Tibial nerve (tissue), 4 donors: ENCODE measurements at regions not wholly inside any gene's neighbourhood (a gene's known extent, or its start where the extent isn't known, plus 50 kb on each side); places are given as distances from the start of the nearest gene placed in this dataset.

ENCODE experiments used
- DNase-seq, 2 donors: peaks; one replicate each; pipeline ENCODE4 v3.0.0-alpha.2; 2019; ENCODE audit warnings: low spot score in 2 of 2
- H3K27ac ChIP-seq, 4 donors: fragments of 200-600 bp; sonication (generic) in 3 of 4; one replicate each; pipeline ENCODE4 v1.5.1; 2017 to 2019; ENCODE audit warnings: mild to moderate bottlenecking in 1 of 4
- H3K27me3 ChIP-seq, 2 donors: fragments of 200-600 bp; sonication (generic) in 1 of 2; one replicate each; pipeline versions ENCODE4 v1.5.1 to v1.6.0; 2017 to 2019
- H3K36me3 ChIP-seq, 3 donors: fragments of 200-600 bp; sonication (generic); one replicate each; pipeline ENCODE4 v1.5.1; 2018 to 2019
- H3K4me1 ChIP-seq, 4 donors: fragments of 200-600 bp; sonication (generic) in 3 of 4; one replicate each; pipeline ENCODE4 v1.5.1; 2017 to 2019
- H3K4me3 ChIP-seq, 4 donors: fragments of 200-600 bp; sonication (generic) in 3 of 4; one replicate each; pipeline ENCODE4 v1.5.1; 2017 to 2019; ENCODE audit warnings: mild to moderate bottlenecking in 1 of 4, moderate library complexity in 1 of 4
- H3K9me3 ChIP-seq, 4 donors: fragments of 200-600 bp; sonication (generic) in 3 of 4; one replicate each; pipeline ENCODE4 v1.5.1; 2017 to 2019
- CTCF ChIP-seq, 5 experiments: fragments of 200-600 bp in 3 of 5; fragments of 450-650 bp in 2 of 5; sonication (generic) in 3 of 5; IDR thresholded peaks; one replicate each; pipeline ENCODE4 v1.5.1; 2016 to 2019; ENCODE audit warnings: antibody characterized with exemption in 5 of 5, mild to moderate bottlenecking in 3 of 5, moderate library complexity in 2 of 5
- EP300 ChIP-seq, 2 donors: sonication (generic); formaldehyde crosslinking; IDR thresholded peaks; one replicate each; pipeline ENCODE4 v1.6.1; 2017; ENCODE audit warnings: antibody characterized with exemption in 2 of 2, mild to moderate bottlenecking in 1 of 2
- POLR2A ChIP-seq, 2 donors: fragments of 450-650 bp; IDR thresholded peaks; one replicate each; pipeline ENCODE4 v1.6.1; 2017; ENCODE audit warnings: antibody characterized with exemption in 2 of 2, mild to moderate bottlenecking in 2 of 2, moderate library complexity in 2 of 2
- WGBS, 2 donors: methylation state at CpG; one replicate each; pipeline ENCODE4 v1.1.5; 2018; 5-methylcytosine and 5-hydroxymethylcytosine counted together

GRCh38 chr12:127893895-127894609, 372.9 kb upstream of the TMEM132C start:
- Histone ChIP-seq H3K4me3 (no peak overlapping the region), H3K27me3 (no peaks in the 10 kb centered on the region), H3K36me3 (no peaks in the 10 kb centered on the region), H3K27ac (no peak overlapping the region), H3K9me3 (no peaks in the 10 kb centered on the region), H3K4me1 (no peaks in the 10 kb centered on the region)
- TF ChIP-seq POLR2A (IDR thresholded peaks at IDR 0.05) (no peak), CTCF (IDR thresholded peaks at IDR 0.05) (peak in 1 of 5 experiments; percentile 17)
- DNase-seq, result no peak
- WGBS, 2 donors, result 41 to 47% methylated on average over 8 of the region's 8 CpGs

GRCh38 chr12:127896661-127897060, 370.3 kb upstream of the TMEM132C start:
- Histone ChIP-seq H3K27ac (no peak overlapping the region), H3K9me3 (no peaks in the 10 kb centered on the region), H3K36me3 (no peaks in the 10 kb centered on the region), H3K4me3 (no peak overlapping the region), H3K4me1 (no peaks in the 10 kb centered on the region), H3K27me3 (no peaks in the 10 kb centered on the region)
- TF ChIP-seq POLR2A (IDR thresholded peaks at IDR 0.05) (no peak), EP300 (IDR thresholded peaks at IDR 0.05) (no peak), CTCF (IDR thresholded peaks at IDR 0.05) (no peak)
- no peak for DNase-seq
- WGBS, 2 donors, result 79 to 86% methylated on average over 4 of the region's 4 CpGs

- Histone ChIP-seq H3K36me3 (no peaks in the 10 kb centered on the region), H3K27ac (no peak overlapping the region), H3K4me1 (no peaks in the 10 kb centered on the region), H3K4me3 (no peak overlapping the region), H3K27me3 (no peaks in the 10 kb centered on the region), H3K9me3 (no peaks in the 10 kb centered on the region)
- no peak for TF ChIP-seq EP300 (IDR thresholded peaks at IDR 0.05)
- no peak for TF ChIP-seq CTCF (IDR thresholded peaks at IDR 0.05)
- TF ChIP-seq POLR2A (IDR thresholded peaks at IDR 0.05), result no peak
- WGBS, 2 donors, result 85 to 91% methylated on average over 14 of the region's 14 CpGs
- DNase-seq, result no peak
These were observed 368.4 kb upstream of the TMEM132C start for GRCh38 chr12:127898616-127899015.

- 48 to 49% methylated on average over 5 of the region's 5 CpGs for WGBS, 2 donors
- H3K36me3 ChIP-seq, result no peaks in the 10 kb centered on the region
- H3K27ac ChIP-seq, result no peak overlapping the region
- DNase-seq, result no peak
- H3K4me3 ChIP-seq, result no peak overlapping the region
- H3K27me3 ChIP-seq, result no peaks in the 10 kb centered on the region
- H3K9me3 ChIP-seq, result no peaks in the 10 kb centered on the region
- H3K4me1 ChIP-seq, result no peaks in the 10 kb centered on the region
- no peak for TF ChIP-seq CTCF (IDR thresholded peaks at IDR 0.05)
- TF ChIP-seq POLR2A (IDR thresholded peaks at IDR 0.05), result no peak
- no peak for TF ChIP-seq EP300 (IDR thresholded peaks at IDR 0.05)
These were observed 367.0 kb upstream of the TMEM132C start for GRCh38 chr12:127899971-127900370.

GRCh38 chr12:127900386-127900785, 366.6 kb upstream of the TMEM132C start:
- H3K4me3 ChIP-seq, result no peak overlapping the region
- no peaks in the 10 kb centered on the region for H3K4me1 ChIP-seq
- 54 to 57% methylated on average over 5 of the region's 5 CpGs for WGBS, 2 donors
- DNase-seq, result no peak
- H3K9me3 ChIP-seq, result no peaks in the 10 kb centered on the region
- no peak overlapping the region for H3K27ac ChIP-seq
- no peaks in the 10 kb centered on the region for H3K27me3 ChIP-seq
- TF ChIP-seq CTCF (IDR thresholded peaks at IDR 0.05) (no peak), EP300 (IDR thresholded peaks at IDR 0.05) (no peak), POLR2A (IDR thresholded peaks at IDR 0.05) (no peak)
- no peaks in the 10 kb centered on the region for H3K36me3 ChIP-seq
